NCI-H1417 (cell line): ENCODE measurements at regions not wholly inside any gene's neighbourhood (a gene's known extent, or its start where the extent isn't known, plus 50 kb on each side); places are given as distances from the start of the nearest gene placed in this dataset.

Source experiments
- DNase-seq, 3 experiments: peaks; one replicate each; lab custom pipeline; 2025; lab: John Stamatoyannopoulos, UW

DNA sequence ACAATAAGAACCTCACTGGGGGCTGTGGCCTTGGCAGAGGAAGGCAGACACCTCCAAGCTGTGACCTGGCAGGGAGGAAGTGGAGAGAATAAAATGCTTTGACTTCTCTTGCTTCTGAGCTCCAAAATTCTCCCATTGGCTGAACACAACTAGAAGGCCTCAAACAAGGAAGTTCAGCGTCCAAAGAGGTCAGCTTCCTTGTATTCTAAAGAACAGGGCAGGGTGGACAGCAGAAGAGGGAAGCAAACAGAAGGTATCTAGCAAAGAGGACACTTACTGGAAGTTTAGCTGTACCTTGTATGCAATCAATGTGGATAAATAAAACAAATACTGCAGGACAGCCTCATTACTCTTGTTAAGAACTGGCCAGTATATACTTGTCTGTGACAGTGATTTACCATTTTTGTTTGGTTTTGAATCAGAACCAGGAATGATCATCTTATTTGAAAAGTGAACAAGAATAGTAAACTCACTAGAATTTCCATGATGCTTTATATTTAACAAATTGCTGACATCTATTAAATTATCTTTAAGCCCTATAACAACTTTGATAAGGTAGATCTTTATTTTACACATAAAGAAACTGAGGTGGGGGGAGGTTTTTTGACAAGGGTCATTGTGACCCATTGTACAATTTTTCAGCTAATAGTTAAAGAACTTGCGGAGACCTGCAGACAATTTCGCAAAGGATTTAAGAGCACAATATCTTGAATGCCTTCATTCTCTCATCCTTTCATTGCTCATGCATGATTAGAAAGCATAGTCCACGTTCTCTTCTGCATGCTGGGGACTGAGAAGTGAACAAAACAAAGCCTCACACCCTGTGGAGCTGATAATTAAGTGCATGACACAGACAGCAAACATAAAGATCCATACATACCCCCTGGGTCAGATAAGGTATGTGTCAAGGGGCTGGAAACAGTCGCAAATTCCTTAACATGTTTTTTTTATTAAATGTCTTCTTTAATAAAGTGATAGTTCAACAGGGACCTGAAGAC is 1448.0 kb downstream of the AACS start:
- DNase-seq = no peak

DNA sequence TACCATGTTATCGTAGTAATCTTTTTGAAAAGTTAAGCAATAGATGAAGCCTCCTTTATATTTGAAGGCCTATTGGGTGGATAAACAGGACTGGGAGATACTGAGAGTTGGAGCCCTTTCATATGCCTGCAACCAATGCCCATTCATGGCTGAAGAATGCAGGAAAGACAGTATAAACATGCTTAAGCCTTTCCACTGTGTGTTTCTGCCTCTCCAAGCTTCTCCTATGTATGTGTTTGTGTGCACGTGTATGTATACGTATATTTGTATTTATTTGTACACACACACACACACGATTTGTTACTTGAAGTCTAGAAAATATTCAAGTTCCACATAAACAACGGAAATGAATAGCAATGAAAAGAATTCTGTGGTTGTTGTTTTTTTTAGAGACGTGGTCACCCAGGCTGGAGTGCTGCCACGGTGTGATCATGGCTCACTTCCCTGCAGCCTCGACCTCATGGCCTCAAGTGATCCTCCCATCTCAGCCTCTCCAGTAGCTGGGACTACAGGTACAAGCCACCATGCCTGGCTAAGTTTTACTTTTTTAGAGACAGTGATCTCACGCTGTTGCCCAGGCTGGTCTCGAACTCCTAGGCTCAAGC is 1453.5 kb downstream of the AACS start:
- no peak for DNase-seq

DNA sequence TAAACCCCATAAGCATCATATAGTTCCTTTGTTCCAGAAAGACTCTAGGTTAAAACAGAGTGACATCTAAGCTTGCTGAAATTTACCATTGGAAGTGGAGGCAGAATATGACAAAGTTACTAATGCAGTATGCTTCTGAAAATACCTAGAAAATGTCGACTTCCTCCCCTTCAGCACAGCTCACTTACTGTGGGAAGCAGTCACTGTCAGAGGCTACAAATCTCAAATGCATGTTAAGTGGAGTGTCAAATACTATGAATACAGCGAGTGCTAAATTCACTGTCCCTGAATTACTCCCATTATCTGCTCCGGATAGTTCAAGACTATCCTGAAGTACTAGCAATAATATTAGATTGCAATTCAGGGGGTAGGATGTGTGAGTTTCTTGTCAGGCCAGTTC is 1454.6 kb downstream of the AACS start:
- no peak for DNase-seq

- no peak for DNase-seq
These were observed 1458.7 kb downstream of the AACS start for GRCh38 chr12:126523891-126524290.

DNA sequence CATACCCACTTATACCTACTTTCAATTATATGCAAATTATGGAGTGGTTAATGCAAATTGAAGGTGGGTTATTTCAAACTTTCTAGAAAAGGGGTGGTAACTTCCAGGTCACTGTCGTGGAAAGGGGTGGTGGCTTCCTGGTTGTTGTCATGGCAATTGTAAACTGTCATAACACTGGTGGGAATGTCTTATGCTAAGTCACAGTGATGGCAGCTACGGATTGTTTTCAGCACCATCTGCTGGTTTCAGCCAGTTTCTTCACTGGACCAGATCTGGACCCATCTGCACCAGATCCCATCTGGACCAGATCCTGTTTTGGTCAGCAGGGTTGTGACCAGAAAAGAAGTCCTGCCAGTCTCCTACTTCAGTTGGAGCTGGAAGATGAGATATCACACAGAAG is 1469.3 kb downstream of the AACS start:
- DNase-seq = no peak

- no peak for DNase-seq
These were observed 1469.7 kb downstream of the AACS start for GRCh38 chr12:126534942-126535341.

GRCh38 chr12:126535971-126536370 is 1470.7 kb downstream of the AACS start:
- DNase-seq = no peak

DNA sequence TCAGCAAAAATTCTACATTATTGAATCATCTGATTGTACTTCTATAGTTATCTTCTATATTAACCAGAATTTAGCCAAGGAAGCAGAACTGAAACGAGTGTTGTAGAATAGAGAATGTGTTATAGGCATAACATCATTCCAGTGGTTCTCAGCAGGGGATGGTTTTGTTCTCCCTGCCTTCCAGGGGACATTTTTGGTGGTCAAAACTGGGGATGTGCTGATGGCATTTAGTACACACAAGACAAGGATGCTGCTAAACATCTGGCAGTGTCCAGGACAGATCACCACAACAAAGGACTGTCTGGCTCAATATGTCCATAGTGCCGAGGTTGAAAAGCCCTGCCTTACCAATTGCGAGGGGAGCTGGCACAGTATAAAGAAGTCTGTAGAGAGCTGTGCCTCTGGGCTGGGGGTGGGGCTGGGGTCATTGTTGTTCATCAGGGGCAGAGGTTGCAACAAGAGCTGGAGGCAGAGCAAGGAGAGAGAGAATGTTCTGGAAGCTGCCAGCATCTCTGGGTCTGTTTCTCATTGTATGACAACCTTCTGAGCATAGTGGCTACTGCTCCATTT is 1472.8 kb downstream of the AACS start:
- DNase-seq = no peak

DNA sequence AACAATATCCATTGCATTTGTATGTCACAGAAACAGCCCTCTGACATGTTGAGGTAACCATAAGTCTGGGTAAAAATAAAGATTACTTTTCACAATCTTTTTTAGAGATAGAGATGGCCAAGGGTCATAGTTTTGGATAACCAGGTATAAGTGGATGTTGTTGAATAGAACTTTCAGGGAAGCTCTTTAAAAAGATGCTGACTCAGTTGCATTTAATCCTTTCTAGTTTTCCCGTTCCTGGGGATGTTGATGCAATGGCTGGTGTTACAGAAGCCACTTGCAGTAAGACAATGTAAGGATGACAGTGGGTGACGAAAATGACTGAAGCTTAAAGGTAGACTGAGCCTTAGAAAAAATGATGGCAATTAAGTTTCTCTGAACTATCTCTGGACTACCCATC is 1473.7 kb downstream of the AACS start:
- no peak for DNase-seq

DNA sequence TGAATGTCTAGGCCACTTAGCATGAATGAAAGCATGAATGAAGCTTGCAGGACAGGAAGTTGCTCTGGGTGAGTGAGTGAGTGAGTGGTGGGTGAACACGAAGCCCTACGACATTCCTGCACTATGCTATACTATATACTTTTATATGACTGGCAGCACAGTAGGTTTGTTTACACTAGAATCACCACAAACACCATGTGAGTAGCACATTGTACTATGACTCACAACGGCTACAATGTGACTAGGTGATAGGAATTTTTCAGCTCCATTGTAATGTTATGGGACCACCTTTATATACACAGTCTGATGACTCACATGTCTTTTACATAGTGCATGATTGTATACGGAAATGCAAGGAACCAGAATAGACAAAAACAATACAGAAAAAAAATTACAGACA is 1480.2 kb downstream of the AACS start:
- no peak for DNase-seq

DNA sequence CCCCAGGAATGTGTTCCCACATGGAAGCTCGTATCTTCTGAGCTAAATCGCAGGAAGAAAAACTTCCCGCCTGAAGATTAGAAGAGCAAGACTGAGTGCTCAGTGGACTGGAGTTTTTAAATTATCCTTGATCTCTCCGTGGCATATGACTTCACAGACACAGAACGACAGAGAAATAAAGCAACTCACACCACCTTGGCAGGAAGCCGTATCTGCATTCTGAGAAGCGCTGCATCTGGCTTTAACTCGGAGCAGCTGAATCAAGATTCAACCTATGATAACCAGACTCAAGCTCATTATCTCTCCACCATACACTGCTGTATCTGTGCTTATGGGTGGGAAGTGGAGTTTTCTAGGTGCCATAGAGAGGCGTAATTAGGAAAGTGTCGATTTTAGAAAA is 1482.7 kb downstream of the AACS start:
- DNase-seq = no peak

DNA sequence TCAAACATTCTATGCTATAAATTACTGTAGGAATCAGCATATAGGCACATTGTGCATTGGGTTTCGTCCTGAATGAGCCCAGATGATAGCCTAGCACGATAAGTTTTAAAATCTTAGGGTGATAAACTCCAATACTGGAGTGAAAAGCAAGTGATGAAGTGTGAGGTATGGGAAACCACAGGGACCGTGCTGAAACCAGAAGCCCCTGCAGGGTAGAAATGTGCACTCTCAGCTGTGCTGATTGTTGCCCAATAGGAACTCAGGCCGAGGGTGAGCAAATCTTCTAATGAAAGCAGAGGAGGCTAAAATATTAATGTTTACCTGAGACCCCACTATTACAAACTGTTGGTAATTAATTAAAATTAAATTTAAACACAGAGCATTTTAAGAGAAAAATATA is 1486.6 kb downstream of the AACS start:
- no peak for DNase-seq

DNA sequence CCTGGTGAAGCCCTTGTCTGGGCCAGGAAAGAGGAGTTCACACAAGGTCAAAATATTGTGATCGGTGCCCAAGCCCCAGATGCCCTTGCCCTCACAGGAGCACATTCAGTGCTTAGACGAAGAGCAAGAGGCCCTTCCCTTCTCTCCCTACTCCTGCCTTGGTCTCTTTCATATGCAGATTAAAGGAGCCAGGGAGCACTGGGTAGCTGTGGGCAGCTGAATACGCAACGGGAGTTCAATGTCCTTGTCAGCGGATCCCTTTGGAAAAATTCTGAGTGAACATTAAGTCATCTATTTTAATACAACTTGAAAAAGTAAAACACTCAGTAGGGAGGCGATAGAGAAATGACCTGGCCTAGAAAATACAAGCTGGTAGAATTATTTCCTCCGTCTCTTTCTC is 1489.4 kb downstream of the AACS start:
- DNase-seq = no peak

DNA sequence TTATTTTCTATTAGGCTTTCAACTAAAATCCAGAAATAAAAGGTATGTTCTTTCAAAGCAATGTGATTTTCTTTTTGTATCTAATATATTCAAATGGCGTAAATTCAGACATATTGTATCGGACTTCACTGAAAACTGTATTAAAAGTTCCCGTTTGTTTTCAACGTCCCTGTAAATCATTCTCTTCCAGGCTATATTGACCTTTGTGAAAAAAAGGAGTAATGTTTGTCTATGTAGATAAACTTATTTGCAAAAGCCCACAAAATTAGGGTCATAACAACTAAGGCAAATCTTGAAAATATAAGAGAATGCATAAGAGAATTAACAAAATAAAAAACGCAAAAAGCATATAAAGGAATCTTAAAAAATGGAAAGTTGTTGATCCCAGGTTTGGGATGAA is 1492.4 kb downstream of the AACS start:
- DNase-seq = no peak

DNA sequence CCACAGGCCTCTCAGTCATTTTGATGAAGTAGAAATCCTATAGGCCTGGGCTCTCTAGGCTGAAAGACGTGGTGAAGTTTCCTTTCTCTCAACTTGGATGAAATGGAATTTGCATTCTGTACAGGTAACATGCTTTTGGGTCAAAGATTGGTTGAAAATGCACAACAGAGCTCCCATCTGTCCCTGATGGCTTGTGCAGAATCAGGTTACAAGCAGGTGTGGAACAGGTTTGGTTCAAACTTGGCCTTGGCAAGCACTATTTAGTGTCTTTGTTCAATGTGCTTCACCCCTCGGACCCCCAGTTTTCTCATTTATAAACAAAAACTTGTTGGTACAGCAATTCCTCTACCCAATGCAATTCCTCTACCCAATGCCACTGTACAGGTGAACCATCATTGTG is 1493.0 kb downstream of the AACS start:
- DNase-seq = no peak

DNA sequence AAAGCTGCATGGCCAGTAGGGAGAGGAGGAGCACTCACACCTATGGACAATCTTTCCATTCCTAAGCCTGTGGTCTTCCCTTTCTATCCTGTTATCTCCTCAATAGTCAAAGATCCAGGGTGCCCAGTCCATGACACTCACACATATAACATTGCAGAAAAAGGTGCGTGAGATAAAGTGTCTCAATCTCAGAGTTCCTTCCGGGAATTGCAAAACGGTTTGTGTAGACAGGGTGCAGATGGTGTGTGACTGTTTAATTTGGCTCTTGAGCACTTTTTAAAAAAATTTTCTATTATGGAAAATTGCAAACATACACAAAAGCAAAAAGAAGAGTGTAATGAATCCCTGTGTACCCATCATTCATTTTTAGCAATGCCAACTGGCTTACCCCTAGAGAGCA is 1493.6 kb downstream of the AACS start:
- no peak for DNase-seq

DNA sequence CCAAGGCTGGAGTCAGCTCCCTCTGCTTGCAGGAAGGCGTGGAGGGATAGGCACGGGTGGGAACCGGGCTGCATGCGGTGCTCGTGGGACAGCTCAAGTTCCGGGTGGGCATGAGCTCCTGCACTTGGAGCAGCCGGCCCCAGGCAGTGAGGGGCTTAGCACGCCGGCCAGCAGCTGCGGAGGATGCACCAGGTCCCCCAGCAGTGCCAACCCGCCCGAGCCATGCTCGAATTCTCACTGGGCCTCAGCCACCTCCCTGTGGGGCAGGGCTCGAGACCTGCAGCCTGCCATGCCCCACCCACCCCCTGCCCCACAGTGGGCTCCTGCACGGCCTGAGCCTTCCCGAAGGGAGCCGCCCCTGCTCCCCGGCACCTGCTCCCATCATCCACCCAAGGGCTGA is 1501.8 kb downstream of the AACS start:
- DNase-seq = no peak

DNA sequence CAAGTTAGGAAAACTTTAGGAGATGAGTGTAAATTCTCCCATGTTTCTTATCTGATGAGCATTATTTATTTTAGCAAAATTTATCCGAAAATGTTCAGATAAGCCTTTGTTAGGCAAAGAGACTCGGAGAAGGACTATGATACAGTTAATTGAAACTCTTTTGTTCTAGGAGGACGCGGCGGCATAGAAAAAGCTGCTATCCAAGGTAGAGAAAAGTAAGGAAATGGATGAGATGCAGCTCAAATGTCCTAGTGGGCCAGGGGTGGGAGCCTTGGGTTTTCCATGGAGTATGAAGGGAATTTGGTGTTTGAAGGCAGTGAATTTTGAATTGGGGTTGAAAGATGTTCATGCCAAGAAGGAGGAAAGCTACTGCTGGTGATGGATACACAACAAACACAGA is 1504.5 kb downstream of the AACS start:
- DNase-seq = no peak

GRCh38 chr12:126570566-126570965 is 1505.3 kb downstream of the AACS start:
- no peak for DNase-seq

GRCh38 chr12:126572170-126572569 is 1506.9 kb downstream of the AACS start:
- no peak for DNase-seq

DNA sequence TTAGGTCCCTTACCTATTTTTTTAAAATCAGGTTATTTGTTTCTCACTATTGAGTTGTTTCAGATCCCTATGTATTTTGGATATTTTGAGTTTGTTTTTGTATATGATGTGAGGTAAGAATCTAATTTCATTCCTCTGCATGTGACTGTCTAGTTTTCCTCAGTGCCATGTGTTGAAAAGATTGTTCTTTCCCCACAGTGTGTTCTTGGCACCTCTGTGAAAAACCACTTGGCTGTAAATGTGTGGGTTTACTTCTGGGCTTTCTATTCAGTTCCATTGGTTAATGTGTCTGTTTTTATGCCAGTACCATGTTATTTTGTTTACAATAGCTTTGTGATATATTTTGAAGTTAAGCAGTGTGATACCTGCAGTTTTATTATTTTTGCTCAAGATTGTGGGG is 1516.4 kb downstream of the AACS start:
- DNase-seq = no peak

- no peak for DNase-seq
These were observed 1517.0 kb downstream of the AACS start for GRCh38 chr12:126582231-126582630.

DNA sequence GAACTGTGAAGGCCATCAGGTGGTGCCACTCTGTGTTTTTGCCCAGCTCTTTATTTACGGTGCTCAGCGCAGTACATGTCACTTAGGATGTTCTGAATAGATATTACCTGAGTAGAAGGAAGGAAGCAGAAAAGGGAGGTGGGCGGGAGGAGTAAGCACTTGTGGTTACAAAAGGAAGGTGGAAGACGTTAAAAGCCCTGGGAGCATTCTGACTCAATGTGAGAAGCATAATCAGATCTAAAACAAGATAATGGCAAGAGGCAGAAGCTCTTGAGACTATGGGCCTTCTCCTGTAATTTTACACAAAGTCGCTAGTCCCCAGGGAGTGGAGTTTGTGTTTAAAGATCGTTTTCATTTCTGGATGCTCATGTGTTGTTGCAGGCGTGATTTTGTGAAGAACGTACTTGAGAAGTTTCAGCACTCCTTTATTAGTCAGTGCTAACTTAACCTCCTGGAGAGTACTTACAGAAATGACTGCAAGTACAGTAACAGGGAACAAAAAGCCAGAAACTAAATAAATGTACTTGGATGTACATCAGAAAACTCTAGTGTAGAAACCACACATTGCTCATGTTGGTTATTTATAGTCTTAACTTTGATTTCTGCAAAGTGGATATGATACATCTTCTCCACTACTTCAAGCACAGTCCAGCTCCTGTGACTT is 1523.5 kb downstream of the AACS start:
- no peak for DNase-seq
